ENCODE measurements at regions not wholly inside any gene's neighbourhood (a gene's known extent, or its start where the extent isn't known, plus 50 kb on each side); places are given as distances from the start of the nearest gene placed in this dataset.

DNA sequence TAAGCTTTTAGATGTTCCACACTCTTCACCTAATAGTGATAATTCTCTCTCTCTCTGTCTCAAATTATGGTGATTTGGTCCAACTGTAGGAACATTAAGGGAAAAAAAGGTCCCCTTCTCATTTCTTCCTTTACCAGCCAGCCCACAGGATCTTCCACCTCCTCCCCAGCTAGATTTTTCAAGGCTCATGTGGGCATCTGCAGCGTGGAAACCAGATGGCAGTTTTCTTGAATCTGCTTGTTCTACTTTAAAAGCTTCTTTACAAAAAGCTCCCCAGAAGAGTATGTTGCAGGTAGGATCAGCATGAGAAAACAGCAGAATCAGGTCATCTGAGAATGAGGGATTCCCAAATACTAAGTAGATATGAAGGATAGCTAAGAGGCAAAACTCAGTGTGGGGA is 208.6 kb upstream of the PFN2 start:
- H3K4me3 ChIP-seq (ENCODE audit: control extremely low read depth in 1 of 5, extremely low read depth in 1 of 5, insufficient read depth in 1 of 5, low read depth in 2 of 5, low read length in 4 of 5) = no peak overlapping the region
- ATAC-seq (ENCODE audit: low read depth) = no peak
- intact Hi-C loops (cut with micrococcal nuclease) = no loop called here
- Mint-ChIP-seq H3K27ac (no peak overlapping the region), H3K4me3 (no peak overlapping the region), H3K9me3 (ENCODE audit: insufficient read depth) (no peaks in the 10 kb centered on the region), H3K4me1 (no peaks in the 10 kb centered on the region), H3K27me3 (peaks cover 28% of the 10 kb centered on the region)
- H3K4me1 ChIP-seq (ENCODE audit: control insufficient read depth in 2 of 2, insufficient read depth in 2 of 2, low read length in 2 of 2) = peaks cover 6 to 7% of the 10 kb centered on the region in 2 donors
- H3K79me2 ChIP-seq (ENCODE audit: control insufficient read depth, insufficient read depth, low read length) = no peaks in the 10 kb centered on the region
- TF ChIP-seq, protein P1, sequence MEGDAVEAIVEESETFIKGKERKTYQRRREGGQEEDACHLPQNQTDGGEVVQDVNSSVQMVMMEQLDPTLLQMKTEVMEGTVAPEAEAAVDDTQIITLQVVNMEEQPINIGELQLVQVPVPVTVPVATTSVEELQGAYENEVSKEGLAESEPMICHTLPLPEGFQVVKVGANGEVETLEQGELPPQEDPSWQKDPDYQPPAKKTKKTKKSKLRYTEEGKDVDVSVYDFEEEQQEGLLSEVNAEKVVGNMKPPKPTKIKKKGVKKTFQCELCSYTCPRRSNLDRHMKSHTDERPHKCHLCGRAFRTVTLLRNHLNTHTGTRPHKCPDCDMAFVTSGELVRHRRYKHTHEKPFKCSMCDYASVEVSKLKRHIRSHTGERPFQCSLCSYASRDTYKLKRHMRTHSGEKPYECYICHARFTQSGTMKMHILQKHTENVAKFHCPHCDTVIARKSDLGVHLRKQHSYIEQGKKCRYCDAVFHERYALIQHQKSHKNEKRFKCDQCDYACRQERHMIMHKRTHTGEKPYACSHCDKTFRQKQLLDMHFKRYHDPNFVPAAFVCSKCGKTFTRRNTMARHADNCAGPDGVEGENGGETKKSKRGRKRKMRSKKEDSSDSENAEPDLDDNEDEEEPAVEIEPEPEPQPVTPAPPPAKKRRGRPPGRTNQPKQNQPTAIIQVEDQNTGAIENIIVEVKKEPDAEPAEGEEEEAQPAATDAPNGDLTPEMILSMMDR (IDR thresholded peaks at IDR 0.05) = no peak
- TF ChIP-seq EZH2 (IDR thresholded peaks at IDR 0.05; ENCODE audit: borderline replicate concordance, insufficient read depth, low read depth, low read length, poor library complexity, severe bottlenecking) = no peak
- H2AFZ ChIP-seq (ENCODE audit: insufficient read depth, low read depth, low read length, poor library complexity, severe bottlenecking) = no peak overlapping the region
- peaks cover 0 to 7% (median under 1%) of the 10 kb centered on the region in 4 experiments for H3K27me3 ChIP-seq (replicated peaks in 1 of 4; ENCODE audit: control extremely low read depth in 1 of 4, control insufficient read depth in 3 of 4, insufficient read depth in 4 of 4, low read length in 3 of 4)
- no peaks in the 10 kb centered on the region for H4K20me1 ChIP-seq (ENCODE audit: control insufficient read depth, insufficient read depth, low read length, poor library complexity, severe bottlenecking)
- H3K9me3 ChIP-seq (ENCODE audit: control extremely low read depth in 1 of 3, control insufficient read depth in 2 of 3, insufficient read depth in 1 of 3, low read length in 2 of 3) = no peaks in the 10 kb centered on the region
- no peak for DNase-seq
- no peak overlapping the region for H3K27ac ChIP-seq (ENCODE audit: low read length in 2 of 2)
- no peak overlapping the region for H3K4me2 ChIP-seq (replicated peaks; ENCODE audit: low read depth, low read length, poor library complexity, severe bottlenecking)
- POLR2A ChIA-PET = no interaction called here
- no CpG with 5 or more reads among the region's 1 CpG for WGBS (ENCODE audit: insufficient coverage)
- H3K36me3 ChIP-seq (replicated peaks in 1 of 2; ENCODE audit: control extremely low read depth in 1 of 2, control insufficient read depth in 1 of 2, extremely low read depth in 1 of 2, insufficient read depth in 2 of 2, low read length in 1 of 2) = no peaks in the 10 kb centered on the region
- no peak overlapping the region for H3K9ac ChIP-seq (ENCODE audit: low read length)
- CTCF ChIA-PET = interaction anchor here (0.9 to 1.2 kb wide), 2 partner anchors 9 to 212 kb away, joined by 3 read pairs; no protein-coding TSS in a partner anchor

DNA sequence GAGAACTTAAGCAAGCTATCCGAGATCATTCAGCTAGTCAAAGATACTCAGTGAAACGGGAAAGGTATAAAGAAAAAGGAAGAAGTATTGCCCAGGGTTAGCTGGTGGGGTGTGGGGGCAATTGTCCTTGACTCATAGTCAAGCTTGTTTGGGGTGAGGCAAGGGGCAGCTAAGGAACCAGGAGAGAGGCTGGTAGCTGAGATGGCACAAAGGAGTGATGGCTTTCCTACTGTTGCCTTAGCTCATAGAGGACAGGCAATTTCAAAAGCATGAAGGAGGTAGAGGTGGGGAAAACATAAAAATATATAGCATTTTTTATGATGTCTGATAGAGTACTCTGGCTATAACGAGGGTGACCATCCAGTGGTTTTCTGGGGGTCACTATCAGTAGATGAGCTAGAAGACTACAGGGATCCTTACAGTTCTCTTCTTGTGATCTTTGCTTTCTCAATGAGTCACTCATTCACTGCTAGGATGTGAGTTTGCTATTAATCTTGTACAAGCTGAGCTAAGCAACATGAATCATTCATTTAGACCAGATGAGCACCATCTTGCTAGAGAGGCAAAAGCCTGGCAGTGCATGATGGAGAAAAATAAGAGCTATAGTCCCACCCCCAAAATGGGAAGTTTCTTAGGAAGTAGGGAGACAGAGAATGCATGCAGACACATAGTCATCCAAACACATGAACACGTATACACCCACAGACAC is 207.1 kb upstream of the PFN2 start:
- Histone ChIP-seq H3K79me2 (ENCODE audit: control insufficient read depth, insufficient read depth, low read length) (no peaks in the 10 kb centered on the region), H2AFZ (ENCODE audit: insufficient read depth, low read depth, low read length, poor library complexity, severe bottlenecking) (no peak overlapping the region), H3K4me3 (ENCODE audit: control extremely low read depth in 1 of 5, extremely low read depth in 1 of 5, insufficient read depth in 1 of 5, low read depth in 2 of 5, low read length in 4 of 5) (no peak overlapping the region), H3K9ac (ENCODE audit: low read length) (no peak overlapping the region), H3K9me3 (ENCODE audit: control extremely low read depth in 1 of 3, control insufficient read depth in 2 of 3, insufficient read depth in 1 of 3, low read length in 2 of 3) (no peaks in the 10 kb centered on the region), H4K20me1 (ENCODE audit: control insufficient read depth, insufficient read depth, low read length, poor library complexity, severe bottlenecking) (no peaks in the 10 kb centered on the region), H3K27me3 (replicated peaks in 1 of 4; ENCODE audit: control extremely low read depth in 1 of 4, control insufficient read depth in 3 of 4, insufficient read depth in 4 of 4, low read length in 3 of 4) (peaks cover 0 to 2% (median 0%) of the 10 kb centered on the region in 4 experiments), H3K36me3 (replicated peaks in 1 of 2; ENCODE audit: control extremely low read depth in 1 of 2, control insufficient read depth in 1 of 2, extremely low read depth in 1 of 2, insufficient read depth in 2 of 2, low read length in 1 of 2) (no peaks in the 10 kb centered on the region), H3K27ac (ENCODE audit: low read length in 2 of 2) (no peak overlapping the region), H3K4me2 (replicated peaks; ENCODE audit: low read depth, low read length, poor library complexity, severe bottlenecking) (no peak overlapping the region), H3K4me1 (ENCODE audit: control insufficient read depth in 2 of 2, insufficient read depth in 2 of 2, low read length in 2 of 2) (no peaks in the 10 kb centered on the region)
- Mint-ChIP-seq H3K27me3 (peaks cover 31% of the 10 kb centered on the region), H3K4me1 (no peaks in the 10 kb centered on the region), H3K4me3 (no peak overlapping the region), H3K9me3 (ENCODE audit: insufficient read depth) (no peaks in the 10 kb centered on the region), H3K27ac (no peak overlapping the region)
- ATAC-seq (ENCODE audit: low read depth) = no peak
- no peak for DNase-seq
- intact Hi-C loops (cut with micrococcal nuclease) = no loop called here
- POLR2A ChIA-PET = no interaction called here
- CTCF ChIA-PET = interaction anchor here (0.6 to 1.2 kb wide), 2 partner anchors 212 to 406 kb away, joined by 3 to 5 read pairs; no protein-coding TSS in a partner anchor
- 94% methylated on average over 3 of the region's 4 CpGs for WGBS (ENCODE audit: insufficient coverage)
- TF ChIP-seq EZH2 (IDR thresholded peaks at IDR 0.05; ENCODE audit: borderline replicate concordance, insufficient read depth, low read depth, low read length, poor library complexity, severe bottlenecking) = no peak
- TF ChIP-seq, protein P1 (IDR thresholded peaks at IDR 0.05) = no peak
